ENCODE measurements at regions not wholly inside any gene's neighbourhood (a gene's known extent, or its start where the extent isn't known, plus 50 kb on each side); places are given as distances from the start of the nearest gene placed in this dataset.

GRCh38 chr6:4439159-4439558 lies 303.8 kb upstream of the ECI2 start:
- TF ChIP-seq CTCF (IDR thresholded peaks at IDR 0.05 in 8 of 11, conservative IDR thresholded peaks at IDR 0.05 in 3 of 11) (no peak), POLR2AphosphoS5 (IDR thresholded peaks at IDR 0.05) (no peak)

Measured in spleen (tissue), 7 donors.